ENCODE measurements at regions not wholly inside any gene's neighbourhood (a gene's known extent, or its start where the extent isn't known, plus 50 kb on each side); places are given as distances from the start of the nearest gene placed in this dataset.

GRCh38 chrX:40310447-40310846 is 212.7 kb upstream of the BCOR start:
- no peak for DNase-seq

- DNase-seq, result no peak
Measured at GRCh38 chrX:40310016-40310415, 212.3 kb upstream of the BCOR start.

GRCh38 chrX:40307871-40308270 is 210.1 kb upstream of the BCOR start:
- no peak for DNase-seq

DNA sequence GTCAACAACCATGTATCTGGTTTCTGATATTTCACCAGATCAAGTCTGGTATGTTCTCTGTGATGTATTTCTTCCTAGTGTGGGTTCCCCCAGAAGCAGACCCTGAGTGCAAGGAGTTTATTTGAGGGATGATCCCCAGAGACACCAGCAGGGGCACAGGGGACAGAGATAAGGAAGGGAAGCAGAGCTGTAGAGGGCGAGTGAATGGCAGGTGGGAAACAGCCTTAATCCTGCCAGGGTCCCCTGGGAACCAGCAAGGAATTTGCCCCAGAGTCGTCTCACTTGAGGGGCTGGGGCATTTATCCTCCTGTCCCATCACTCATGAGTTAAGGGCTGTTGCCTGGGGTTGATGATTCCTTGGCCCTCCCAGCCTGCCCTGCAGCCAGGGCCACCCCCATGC is 206.4 kb upstream of the BCOR start:
- DNase-seq, result no peak

DNA sequence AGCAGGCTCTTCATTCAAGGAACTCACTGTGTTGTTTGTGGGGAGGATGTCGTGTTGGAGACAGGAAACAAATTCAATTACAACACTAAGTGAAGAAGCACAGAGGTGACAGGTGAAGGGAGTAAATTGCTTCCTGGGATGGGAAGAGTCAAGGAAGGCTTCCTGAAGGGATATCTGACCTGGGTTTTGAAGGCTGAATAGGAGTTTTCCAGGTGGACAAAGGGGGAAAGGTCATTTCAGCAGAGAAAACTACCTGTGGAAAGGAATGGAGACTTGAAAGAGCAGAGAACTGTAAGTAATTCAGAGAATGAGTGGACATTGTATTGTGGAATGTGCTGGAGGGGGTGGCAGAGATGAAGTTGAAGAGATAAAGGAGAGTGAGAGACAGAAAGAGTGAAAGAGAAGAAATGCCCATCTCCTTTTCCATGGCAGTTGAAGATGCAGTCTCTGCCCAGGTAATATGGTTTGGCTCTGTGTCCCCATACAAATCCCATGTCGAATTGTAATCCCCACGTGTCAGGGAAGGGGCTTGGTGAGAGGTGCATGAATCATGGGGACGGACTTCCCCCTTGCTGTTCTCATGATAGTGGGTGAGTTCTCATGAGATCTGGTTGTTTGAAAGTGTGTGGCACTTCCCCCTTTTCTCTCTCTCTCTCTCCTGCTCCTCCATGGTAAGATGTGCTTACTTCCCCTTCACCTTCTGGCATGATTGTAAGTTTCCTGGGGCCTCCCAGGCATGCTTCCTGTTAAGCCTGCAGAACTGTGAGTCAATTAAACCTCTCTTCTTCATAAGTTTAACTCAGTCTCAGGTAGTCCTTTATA is 205.7 kb upstream of the BCOR start:
- peak in 1 of 5 experiments; percentile 11 for DNase-seq

GRCh38 chrX:40300286-40300890 is 202.6 kb upstream of the BCOR start:
- DNase-seq, result peak in 2 of 5 experiments; percentile 9 to 86

DNA sequence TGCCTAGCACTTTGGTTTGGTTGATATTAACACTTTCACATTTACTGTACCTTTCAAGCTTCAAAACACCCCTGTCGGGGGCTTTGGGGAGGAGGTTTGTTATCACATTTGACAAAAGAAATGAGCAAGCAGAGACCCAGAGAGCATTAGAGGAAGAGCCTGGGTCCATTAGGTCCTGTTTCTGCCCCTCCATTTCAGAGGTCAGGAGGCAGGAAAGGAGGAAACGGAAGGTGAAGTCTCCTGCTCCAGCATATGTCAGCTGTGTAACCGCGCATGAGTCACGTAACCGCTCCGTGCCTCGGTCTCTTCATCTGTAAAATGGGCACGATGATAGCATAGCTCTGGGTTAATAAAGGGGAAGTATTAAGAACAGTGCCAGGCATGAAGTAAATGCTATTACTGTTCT is 201.9 kb upstream of the BCOR start:
- DNase-seq, result peak in 1 of 5 experiments; percentile 81

- DNase-seq, result no peak
Measured at GRCh38 chrX:40298572-40299479, 201.1 kb upstream of the BCOR start.

DNA sequence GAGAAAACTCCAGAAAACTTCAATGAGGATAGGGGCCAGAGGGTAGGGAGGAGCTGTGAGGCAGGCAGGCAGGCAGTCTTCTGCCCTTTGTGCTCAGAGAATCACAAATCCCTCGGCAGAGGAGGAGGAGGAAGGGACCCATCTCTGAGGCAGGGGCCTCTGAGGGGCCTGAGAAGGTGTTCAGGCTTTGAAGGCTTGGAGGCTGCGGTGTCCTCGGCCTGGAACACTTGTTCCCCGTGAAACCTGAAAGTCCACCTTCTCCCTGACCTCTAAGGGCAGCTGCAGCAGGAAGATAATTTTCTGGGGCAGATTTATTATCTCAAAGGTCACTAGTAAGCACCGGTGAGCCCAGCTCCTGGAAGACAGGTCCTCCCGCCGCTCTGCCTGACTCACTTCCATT is 200.3 kb upstream of the BCOR start:
- DNase-seq, result no peak

- no peak for DNase-seq
Measured at GRCh38 chrX:40291553-40291952, 193.8 kb upstream of the BCOR start.

DNA sequence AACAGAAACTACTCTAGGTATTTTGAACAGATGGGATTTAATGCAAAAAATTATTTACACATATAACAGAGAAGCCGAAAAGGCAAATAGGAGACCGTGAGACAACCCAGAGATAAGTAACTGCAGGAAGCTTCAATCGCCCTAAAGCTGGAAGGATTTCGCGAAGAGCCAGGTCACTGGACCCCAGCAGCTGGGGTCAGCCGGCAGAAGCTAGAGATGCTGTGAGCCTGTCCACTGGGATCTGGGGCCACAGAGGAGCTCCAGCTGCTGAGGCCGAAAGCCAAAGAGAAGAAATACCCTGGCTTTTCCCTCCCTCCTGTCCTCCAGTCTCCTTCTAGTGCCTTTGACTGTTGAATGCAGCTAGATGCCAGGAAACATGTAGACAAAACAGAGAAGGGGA is 192.8 kb upstream of the BCOR start:
- DNase-seq, result no peak

- no peak for DNase-seq
Measured at GRCh38 chrX:40285876-40286275, 188.1 kb upstream of the BCOR start.

DNA sequence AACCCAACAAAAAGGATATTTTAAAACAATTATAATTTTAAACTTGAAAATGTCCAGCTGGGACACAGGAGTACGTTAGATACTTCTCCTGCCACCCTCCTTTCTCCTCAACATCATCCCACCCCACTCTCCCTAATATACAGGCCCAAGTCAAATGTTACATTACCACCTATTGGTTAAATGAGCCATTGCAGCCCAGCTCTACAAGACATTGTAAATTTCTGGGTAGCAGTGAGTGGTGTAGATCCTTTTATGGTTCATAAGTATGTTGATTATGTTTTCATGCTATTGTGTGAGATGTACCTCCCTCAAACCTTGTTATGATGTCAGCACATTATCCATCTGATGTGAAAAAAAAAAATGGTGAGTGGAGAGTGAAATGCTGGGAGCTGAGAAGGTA is 187.1 kb upstream of the BCOR start:
- DNase-seq, result no peak

GRCh38 chrX:40283981-40284380 is 186.2 kb upstream of the BCOR start:
- no peak for DNase-seq

DNA sequence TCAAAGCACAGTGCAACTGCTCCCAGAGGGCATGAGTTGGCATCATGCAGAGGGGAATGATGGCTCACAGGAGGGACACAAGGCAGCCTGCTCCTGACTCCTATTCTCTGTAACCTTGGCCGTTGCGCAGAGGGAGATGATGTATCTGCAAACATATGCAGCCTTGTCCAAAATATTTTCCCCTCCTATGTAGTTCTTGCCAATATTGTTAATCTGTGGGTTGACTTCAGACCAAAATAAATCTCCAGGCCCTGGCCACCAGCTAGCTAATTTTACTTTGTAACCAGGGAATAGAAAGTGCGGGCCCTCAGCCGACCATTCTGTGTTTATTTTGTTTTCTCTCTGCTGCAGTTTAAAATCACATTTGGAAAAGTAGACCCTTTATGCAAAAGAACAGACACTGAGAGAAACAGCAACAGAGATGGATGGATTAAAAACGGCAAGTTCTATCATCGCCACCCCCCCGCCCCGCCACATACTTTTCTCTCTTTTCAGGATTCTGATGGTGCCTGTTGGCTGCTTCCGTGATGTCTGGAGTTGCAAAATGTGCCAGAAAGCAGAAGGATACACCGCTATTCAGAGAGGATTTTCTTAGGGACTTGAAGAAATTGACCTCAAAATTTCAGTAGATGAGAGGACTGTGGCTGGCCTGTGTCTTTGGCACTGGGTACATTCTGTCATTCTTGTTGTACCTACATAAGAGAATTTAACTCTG is 185.3 kb upstream of the BCOR start:
- DNase-seq, result no peak

GRCh38 chrX:40282348-40282747 is 184.6 kb upstream of the BCOR start:
- no peak for DNase-seq

- DNase-seq, result peak in 2 of 5 experiments; percentile 27 to 72
Measured at GRCh38 chrX:40281336-40282005, 183.7 kb upstream of the BCOR start.

GRCh38 chrX:40279762-40280161 is 182.0 kb upstream of the BCOR start:
- no peak for DNase-seq

GRCh38 chrX:40279091-40279430 is 181.3 kb upstream of the BCOR start:
- no peak for DNase-seq

DNA sequence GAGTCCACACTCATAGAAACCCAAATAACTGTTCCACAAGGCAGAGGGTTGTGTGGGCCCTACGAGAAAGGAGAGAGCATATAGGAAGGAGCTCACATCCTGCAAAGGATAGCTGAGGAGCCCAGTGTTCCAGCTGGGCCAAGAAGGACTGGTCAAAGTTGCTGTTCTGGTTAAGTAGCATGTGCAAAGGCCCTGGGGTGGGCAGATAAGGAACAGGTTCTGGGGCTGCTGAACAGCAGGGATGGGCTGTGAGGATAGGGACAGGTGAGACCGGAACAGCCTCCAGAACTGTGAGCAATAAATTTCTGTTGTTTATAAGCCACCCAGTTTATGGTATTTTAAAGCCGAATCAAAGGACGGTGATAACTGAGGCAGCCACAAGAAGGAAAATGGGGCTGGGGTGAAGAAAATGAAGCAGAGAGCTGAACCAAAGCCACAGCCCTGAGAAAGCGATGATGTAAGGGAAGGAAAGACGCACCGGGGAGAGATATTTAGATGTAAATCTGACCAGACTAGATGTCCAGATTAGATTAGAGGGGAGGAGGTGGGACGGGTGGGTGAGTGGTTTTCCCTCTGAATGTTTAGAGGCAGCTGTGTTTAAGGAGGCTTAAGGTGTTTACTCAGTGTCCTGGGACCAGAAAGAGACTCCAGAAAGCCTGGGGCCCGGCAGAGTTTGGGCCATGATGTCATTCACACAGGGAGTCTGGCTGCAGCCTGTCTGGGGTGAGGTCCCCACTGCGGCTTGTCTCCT is 180.8 kb upstream of the BCOR start:
- DNase-seq, result peak; percentile 19 to 83 (median 56)

DNA sequence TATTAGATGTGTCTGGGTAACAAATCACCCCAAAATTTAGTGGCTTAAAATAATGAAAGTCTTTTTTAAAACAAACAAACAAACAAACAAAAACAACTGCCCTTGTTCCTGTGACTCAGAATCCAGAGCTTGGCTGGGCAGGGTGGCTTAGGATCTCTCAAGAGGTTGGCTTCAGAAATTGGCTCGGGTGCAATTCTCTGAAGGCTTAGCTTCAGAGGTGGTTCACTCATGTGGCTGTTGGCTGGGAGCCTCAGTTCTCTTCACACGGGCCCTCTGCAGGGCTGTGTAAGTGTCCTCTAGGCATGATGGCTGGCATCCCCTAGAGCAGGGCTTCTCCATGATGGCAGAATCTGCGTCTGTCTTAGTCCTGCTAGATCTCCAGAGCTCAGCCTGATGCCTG is 179.9 kb upstream of the BCOR start:
- no peak for DNase-seq
